Stimulated activated CD4-positive, alpha-beta T cell treated with anti-CD3 and anti-CD28 coated beads, Interleukin-1b, Interleukin-23, amount 100 ng/mL, for 4 hours (primary cell): ENCODE measurements at regions not wholly inside any gene's neighbourhood (a gene's known extent, or its start where the extent isn't known, plus 50 kb on each side); places are given as distances from the start of the nearest gene placed in this dataset.
"Not testable (repeated sequence)": the region's sequence is repeated elsewhere in the genome, so short reads cannot be mapped to it uniquely, and the experiment has no call there.

Experiments
- DNase-seq, 2 donors: peaks; one replicate each; pipeline ENCODE4 v3.0.0-alpha.2; 2020; ENCODE audit warnings: low read depth in 2 of 2

GRCh38 chr4:110848787-110849186 lies 225.9 kb upstream of the PITX2 start:
- DNase-seq, result no peak

GRCh38 chr4:110849461-110849860 lies 226.6 kb upstream of the PITX2 start:
- no peak for DNase-seq

- no peak for DNase-seq
Observed at GRCh38 chr4:110850461-110851442, 227.9 kb upstream of the PITX2 start.

GRCh38 chr4:110851989-110852388 lies 229.1 kb upstream of the PITX2 start:
- no peak for DNase-seq

GRCh38 chr4:110852793-110853192 lies 229.9 kb upstream of the PITX2 start:
- DNase-seq, result no peak

- DNase-seq, result no peak
Observed at GRCh38 chr4:110853242-110853641, 230.4 kb upstream of the PITX2 start.

GRCh38 chr4:110854021-110854678 lies 231.3 kb upstream of the PITX2 start:
- no peak for DNase-seq

GRCh38 chr4:110860125-110860524 lies 237.2 kb upstream of the PITX2 start:
- no peak for DNase-seq

- DNase-seq, result no peak
Observed at GRCh38 chr4:110860901-110861300, 238.0 kb upstream of the PITX2 start.

- DNase-seq, result no peak
Observed at GRCh38 chr4:110865611-110866259, 242.9 kb upstream of the PITX2 start.

- no peak for DNase-seq
Observed at GRCh38 chr4:110867251-110867960, 244.5 kb upstream of the PITX2 start.

- DNase-seq, result no peak
Observed at GRCh38 chr4:110867981-110868720, 245.3 kb upstream of the PITX2 start.

GRCh38 chr4:110869114-110869513 lies 246.2 kb upstream of the PITX2 start:
- DNase-seq, result no peak

GRCh38 chr4:110869862-110870572 lies 247.1 kb upstream of the PITX2 start:
- no peak for DNase-seq

GRCh38 chr4:110876214-110876613 lies 253.3 kb upstream of the PITX2 start:
- DNase-seq, result not testable (repeated sequence)

GRCh38 chr4:110876866-110877265 lies 254.0 kb upstream of the PITX2 start:
- DNase-seq, result no peak

GRCh38 chr4:110877778-110878370 lies 255.0 kb upstream of the PITX2 start:
- no peak for DNase-seq

GRCh38 chr4:110878413-110878812 lies 255.5 kb upstream of the PITX2 start:
- no peak for DNase-seq

GRCh38 chr4:110878956-110879355 lies 256.1 kb upstream of the PITX2 start:
- no peak for DNase-seq

GRCh38 chr4:110886270-110886669 lies 263.4 kb upstream of the PITX2 start:
- no peak for DNase-seq
